Neutrophil (primary cell): ENCODE measurements at regions not wholly inside any gene's neighbourhood (a gene's known extent, or its start where the extent isn't known, plus 50 kb on each side); places are given as distances from the start of the nearest gene placed in this dataset.

Experiments
- H3K27ac ChIP-seq: fragments of 200-600 bp; sonication (generic); 2 replicates; pipeline ENCODE4 v1.5.1; 2016; ENCODE audit warnings: mild to moderate bottlenecking, moderate library complexity
- H3K27me3 ChIP-seq: fragments of 200-600 bp; sonication (generic); 2 replicates; pipeline ENCODE4 v1.6.0; 2016; ENCODE audit warnings: mild to moderate bottlenecking
- H3K36me3 ChIP-seq: fragments of 200-600 bp; sonication (generic); 2 replicates; pipeline ENCODE4 v1.5.1; 2017
- H3K4me1 ChIP-seq, 2 experiments: fragments of 200-600 bp in 1 of 2; sonication (generic) in 1 of 2; 1 replicate in 1 of 2; 2 replicates in 1 of 2; pipeline versions ENCODE4 v1.5.1 to v1.6.1; 2013 to 2016; ENCODE audit warnings: low read depth in 1 of 2, low read length in 1 of 2, mild to moderate bottlenecking in 1 of 2, moderate library complexity in 1 of 2; ENCODE audit not compliant: control insufficient read depth in 1 of 2, insufficient read depth in 1 of 2
- H3K4me3 ChIP-seq, 2 experiments: fragments of 200-600 bp in 1 of 2; sonication (generic) in 1 of 2; 1 replicate in 1 of 2; 2 replicates in 1 of 2; pipeline ENCODE4 v1.5.1; 2013 to 2016; ENCODE audit warnings: low read depth in 1 of 2, low read length in 1 of 2, mild to moderate bottlenecking in 1 of 2, moderate library complexity in 1 of 2
- H3K9me3 ChIP-seq: fragments of 200-600 bp; sonication (generic); 2 replicates; pipeline ENCODE4 v1.5.1; 2016
- CTCF ChIP-seq: fragments of 200-600 bp; sonication (generic); IDR thresholded peaks from 2 replicates; pipeline ENCODE4 v1.5.1; 2016; ENCODE audit warnings: antibody characterized with exemption

- H3K9me3 ChIP-seq: no peaks in the 10 kb centered on the region
- no peaks in the 10 kb centered on the region for H3K27me3 ChIP-seq
- no peak for TF ChIP-seq CTCF
- H3K4me1 ChIP-seq: no peaks in the 10 kb centered on the region
- H3K36me3 ChIP-seq: no peaks in the 10 kb centered on the region
- H3K4me3 ChIP-seq: no peak overlapping the region
- no peak overlapping the region for H3K27ac ChIP-seq
These were observed 248.4 kb downstream of the SH3BP4 start for GRCh38 chr2:235200216-235200615.

- Histone ChIP-seq H3K36me3 (no peaks in the 10 kb centered on the region), H3K27me3 (no peaks in the 10 kb centered on the region), H3K4me3 (no peak overlapping the region), H3K9me3 (no peaks in the 10 kb centered on the region), H3K27ac (no peak overlapping the region), H3K4me1 (no peaks in the 10 kb centered on the region)
- no peak for TF ChIP-seq CTCF
These were observed 249.9 kb downstream of the SH3BP4 start for GRCh38 chr2:235201756-235202155.

GRCh38 chr2:235204948-235205347, 253.1 kb downstream of the SH3BP4 start:
- Histone ChIP-seq H3K27ac (no peak overlapping the region), H3K36me3 (no peaks in the 10 kb centered on the region), H3K4me3 (no peak overlapping the region), H3K9me3 (no peaks in the 10 kb centered on the region), H3K4me1 (no peaks in the 10 kb centered on the region), H3K27me3 (no peaks in the 10 kb centered on the region)
- no peak for TF ChIP-seq CTCF

GRCh38 chr2:235206399-235206798, 254.6 kb downstream of the SH3BP4 start:
- no peaks in the 10 kb centered on the region for H3K9me3 ChIP-seq
- no peaks in the 10 kb centered on the region for H3K27me3 ChIP-seq
- H3K4me1 ChIP-seq: no peaks in the 10 kb centered on the region
- no peak for TF ChIP-seq CTCF
- no peak overlapping the region for H3K27ac ChIP-seq
- no peak overlapping the region for H3K4me3 ChIP-seq
- no peaks in the 10 kb centered on the region for H3K36me3 ChIP-seq

GRCh38 chr2:235206980-235207579, 255.3 kb downstream of the SH3BP4 start:
- Histone ChIP-seq H3K9me3 (no peaks in the 10 kb centered on the region), H3K27me3 (no peaks in the 10 kb centered on the region), H3K4me3 (no peak overlapping the region), H3K4me1 (no peaks in the 10 kb centered on the region), H3K27ac (no peak overlapping the region), H3K36me3 (no peaks in the 10 kb centered on the region)
- no peak for TF ChIP-seq CTCF

- H3K4me1 ChIP-seq: no peaks in the 10 kb centered on the region
- no peaks in the 10 kb centered on the region for H3K36me3 ChIP-seq
- no peaks in the 10 kb centered on the region for H3K27me3 ChIP-seq
- no peak overlapping the region for H3K27ac ChIP-seq
- no peaks in the 10 kb centered on the region for H3K9me3 ChIP-seq
- TF ChIP-seq CTCF: no peak
- H3K4me3 ChIP-seq: no peak overlapping the region
These were observed 259.2 kb downstream of the SH3BP4 start for GRCh38 chr2:235211056-235211455.
